8988T (cell line): ENCODE measurements at regions not wholly inside any gene's neighbourhood (a gene's known extent, or its start where the extent isn't known, plus 50 kb on each side); places are given as distances from the start of the nearest gene placed in this dataset.
A peak's percentile ranks its signal among the peaks of the same experiment; 100 is the strongest.
"Not testable (repeated sequence)": the region's sequence is repeated elsewhere in the genome, so short reads cannot be mapped to it uniquely, and the experiment has no call there.

Experiments used
- DNase-seq: peaks from one replicate; pipeline ENCODE4 v3.0.0; 2011

- DNase-seq, result no peak
Measured at GRCh38 chr18:1048032-1048431, 143.4 kb downstream of the ADCYAP1 start.

- no peak for DNase-seq
Measured at GRCh38 chr18:1049173-1049572, 144.5 kb downstream of the ADCYAP1 start.

- no peak for DNase-seq
Measured at GRCh38 chr18:1050012-1050657, 145.5 kb downstream of the ADCYAP1 start.

- no peak for DNase-seq
Measured at GRCh38 chr18:1052301-1052700, 147.6 kb downstream of the ADCYAP1 start.

GRCh38 chr18:1053331-1054315 lies 149.0 kb downstream of the ADCYAP1 start:
- no peak for DNase-seq

GRCh38 chr18:1056404-1056803 lies 151.7 kb downstream of the ADCYAP1 start:
- no peak for DNase-seq

- no peak for DNase-seq
Measured at GRCh38 chr18:1057367-1057766, 152.7 kb downstream of the ADCYAP1 start.

- DNase-seq, result no peak
Measured at GRCh38 chr18:1062588-1062987, 157.9 kb downstream of the ADCYAP1 start.

GRCh38 chr18:1075322-1075721 lies 170.7 kb downstream of the ADCYAP1 start:
- no peak for DNase-seq

- no peak for DNase-seq
Measured at GRCh38 chr18:1075876-1076275, 171.2 kb downstream of the ADCYAP1 start.

- no peak for DNase-seq
Measured at GRCh38 chr18:1078301-1078700, 173.6 kb downstream of the ADCYAP1 start.

GRCh38 chr18:1083675-1084074 lies 179.0 kb downstream of the ADCYAP1 start:
- not testable (repeated sequence) for DNase-seq

GRCh38 chr18:1090758-1091157 lies 186.1 kb downstream of the ADCYAP1 start:
- DNase-seq, result no peak

- no peak for DNase-seq
Measured at GRCh38 chr18:1092228-1092627, 187.6 kb downstream of the ADCYAP1 start.

GRCh38 chr18:1094409-1094808 lies 189.7 kb downstream of the ADCYAP1 start:
- peak; percentile 42 for DNase-seq

- not testable (repeated sequence) for DNase-seq
Measured at GRCh38 chr18:1097991-1098735, 193.5 kb downstream of the ADCYAP1 start.

GRCh38 chr18:1102848-1103247 lies 198.2 kb downstream of the ADCYAP1 start:
- no peak for DNase-seq

- DNase-seq, result no peak
Measured at GRCh38 chr18:1103537-1103936, 198.9 kb downstream of the ADCYAP1 start.

GRCh38 chr18:1104181-1104881 lies 199.7 kb downstream of the ADCYAP1 start:
- no peak for DNase-seq

- DNase-seq, result no peak
Measured at GRCh38 chr18:1124495-1124894, 219.8 kb downstream of the ADCYAP1 start.

GRCh38 chr18:1133541-1133940 lies 228.9 kb downstream of the ADCYAP1 start:
- no peak for DNase-seq

GRCh38 chr18:1147730-1148129 lies 243.1 kb downstream of the ADCYAP1 start:
- no peak for DNase-seq

- no peak for DNase-seq
Measured at GRCh38 chr18:1149709-1150108, 245.0 kb downstream of the ADCYAP1 start.
